Astrocyte (in vitro differentiated cells and primary cell): ENCODE measurements at regions not wholly inside any gene's neighbourhood (a gene's known extent, or its start where the extent isn't known, plus 50 kb on each side); places are given as distances from the start of the nearest gene placed in this dataset.

Source experiments
- DNase-seq: peaks from one replicate; pipeline ENCODE4 v3.0.0-alpha.2; 2010; ENCODE audit warnings: low read depth
- FAIRE-seq: peaks from 2 replicates; lab custom pipeline; 2011; peaks lifted over from hg19 to GRCh38; lab: Jason Lieb, UNC
- H2AFZ ChIP-seq: 2 replicates; pipeline ENCODE4 v1.6.0; 2012; ENCODE audit warnings: low read depth, low read length, inconsistent platforms
- H3K27ac ChIP-seq: 2 replicates; pipeline ENCODE4 v1.5.1; 2011; ENCODE audit warnings: low read depth, low read length, inconsistent platforms
- H3K27me3 ChIP-seq: 2 replicates; pipeline ENCODE4 v1.6.0; 2011; ENCODE audit warnings: low read length, inconsistent platforms; ENCODE audit not compliant: insufficient read depth
- H3K36me3 ChIP-seq: 2 replicates; pipeline ENCODE4 v1.5.1; 2011; ENCODE audit warnings: low read length, inconsistent platforms; ENCODE audit not compliant: insufficient read depth
- H3K4me1 ChIP-seq: 2 replicates; pipeline ENCODE4 v1.5.1; 2011; ENCODE audit warnings: low read length, inconsistent platforms; ENCODE audit not compliant: insufficient read depth
- H3K4me2 ChIP-seq: 2 replicates; pipeline ENCODE4 v1.6.0; 2012; ENCODE audit warnings: low read length, inconsistent platforms
- H3K4me3 ChIP-seq: 2 replicates; pipeline ENCODE4 v1.5.1; 2011; ENCODE audit warnings: low read depth, mild to moderate bottlenecking, low read length, inconsistent platforms; ENCODE audit not compliant: insufficient read depth
- H3K79me2 ChIP-seq: 2 replicates; pipeline ENCODE4 v1.6.0; 2012; ENCODE audit warnings: mild to moderate bottlenecking, low read length, inconsistent platforms; ENCODE audit not compliant: insufficient read depth
- H3K9ac ChIP-seq: 2 replicates; pipeline ENCODE4 v1.6.0; 2012; ENCODE audit warnings: mild to moderate bottlenecking, low read length, inconsistent platforms
- H3K9me3 ChIP-seq: 2 replicates; pipeline ENCODE4 v1.5.1; 2012; ENCODE audit warnings: low read depth, mild to moderate bottlenecking, low read length, inconsistent platforms; ENCODE audit not compliant: insufficient read depth
- H4K20me1 ChIP-seq: 2 replicates; pipeline ENCODE4 v1.6.0; 2012; ENCODE audit warnings: low read length, inconsistent platforms; ENCODE audit not compliant: insufficient read depth
- H3K27ac Mint-ChIP-seq: one replicate; pipeline ENCODE4 v1.8.0; 2021; ENCODE audit warnings: mild to moderate bottlenecking, mixed read lengths; ENCODE audit not compliant: unreplicated experiment
- H3K27me3 Mint-ChIP-seq: one replicate; pipeline ENCODE4 v1.8.0; 2021; ENCODE audit warnings: low read depth, mixed read lengths; ENCODE audit not compliant: unreplicated experiment
- H3K36me3 Mint-ChIP-seq: one replicate; pipeline ENCODE4 v1.8.0; 2021; ENCODE audit warnings: low read depth, mixed read lengths; ENCODE audit not compliant: unreplicated experiment
- H3K4me1 Mint-ChIP-seq: one replicate; pipeline ENCODE4 v1.8.0; 2021; ENCODE audit warnings: low read depth, mixed read lengths; ENCODE audit not compliant: unreplicated experiment
- H3K4me3 Mint-ChIP-seq: one replicate; pipeline ENCODE4 v1.8.0; 2021; ENCODE audit warnings: mild to moderate bottlenecking, moderate library complexity, mixed read lengths; ENCODE audit not compliant: unreplicated experiment
- H3K9me3 Mint-ChIP-seq: one replicate; pipeline ENCODE4 v1.8.0; 2021; ENCODE audit warnings: mild to moderate bottlenecking, mixed read lengths; ENCODE audit not compliant: unreplicated experiment
- EZH2 ChIP-seq: IDR thresholded peaks from 2 replicates; pipeline ENCODE4 v1.6.1; 2012; ENCODE audit warnings: mild to moderate bottlenecking, low read length, inconsistent platforms; ENCODE audit not compliant: insufficient read depth
- TF ChIP-seq, protein P1 (sequence below): IDR thresholded peaks from 2 replicates; pipeline ENCODE4 v1.5.1; 2011; ENCODE audit warnings: low read depth, mild to moderate bottlenecking, inconsistent platforms, low read length, moderate library complexity; ENCODE audit not compliant: insufficient read depth

DNA sequence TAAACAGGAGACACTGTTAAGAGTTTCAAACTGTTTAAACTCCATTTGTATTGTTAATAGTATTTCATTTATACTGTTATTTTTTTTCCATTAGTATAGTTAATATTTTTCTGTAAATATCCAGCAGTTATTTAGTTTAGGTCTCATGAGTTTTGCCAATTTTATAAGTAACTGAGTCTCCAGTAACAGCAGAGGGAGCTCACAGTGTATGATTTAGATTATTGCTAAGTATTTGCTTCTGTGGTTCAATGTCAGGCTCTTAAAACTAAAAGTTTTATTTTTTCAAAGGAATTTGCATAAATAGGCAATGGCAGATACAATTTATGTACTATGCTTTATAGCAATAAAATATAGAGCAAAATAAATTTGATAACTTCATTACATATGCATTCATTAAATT, 209.7 kb downstream of the ATXN7L3B start:
- no peaks in the 10 kb centered on the region for H3K79me2 ChIP-seq
- H3K27me3 ChIP-seq = no peaks in the 10 kb centered on the region
- H3K27ac ChIP-seq = no peak overlapping the region
- Mint-ChIP-seq H3K27ac (no peak overlapping the region), H3K27me3 (no peaks in the 10 kb centered on the region), H3K4me3 (no peak overlapping the region), H3K4me1 (no peaks in the 10 kb centered on the region), H3K36me3 (no peaks in the 10 kb centered on the region), H3K9me3 (peaks cover 3% of the 10 kb centered on the region)
- H3K4me1 ChIP-seq = no peaks in the 10 kb centered on the region
- TF ChIP-seq, protein P1, sequence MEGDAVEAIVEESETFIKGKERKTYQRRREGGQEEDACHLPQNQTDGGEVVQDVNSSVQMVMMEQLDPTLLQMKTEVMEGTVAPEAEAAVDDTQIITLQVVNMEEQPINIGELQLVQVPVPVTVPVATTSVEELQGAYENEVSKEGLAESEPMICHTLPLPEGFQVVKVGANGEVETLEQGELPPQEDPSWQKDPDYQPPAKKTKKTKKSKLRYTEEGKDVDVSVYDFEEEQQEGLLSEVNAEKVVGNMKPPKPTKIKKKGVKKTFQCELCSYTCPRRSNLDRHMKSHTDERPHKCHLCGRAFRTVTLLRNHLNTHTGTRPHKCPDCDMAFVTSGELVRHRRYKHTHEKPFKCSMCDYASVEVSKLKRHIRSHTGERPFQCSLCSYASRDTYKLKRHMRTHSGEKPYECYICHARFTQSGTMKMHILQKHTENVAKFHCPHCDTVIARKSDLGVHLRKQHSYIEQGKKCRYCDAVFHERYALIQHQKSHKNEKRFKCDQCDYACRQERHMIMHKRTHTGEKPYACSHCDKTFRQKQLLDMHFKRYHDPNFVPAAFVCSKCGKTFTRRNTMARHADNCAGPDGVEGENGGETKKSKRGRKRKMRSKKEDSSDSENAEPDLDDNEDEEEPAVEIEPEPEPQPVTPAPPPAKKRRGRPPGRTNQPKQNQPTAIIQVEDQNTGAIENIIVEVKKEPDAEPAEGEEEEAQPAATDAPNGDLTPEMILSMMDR = peak; percentile 33
- TF ChIP-seq EZH2 = no peak
- H3K9me3 ChIP-seq = no peaks in the 10 kb centered on the region
- no peak overlapping the region for H2AFZ ChIP-seq
- no peak overlapping the region for H3K4me2 ChIP-seq
- H3K9ac ChIP-seq = no peak overlapping the region
- H3K36me3 ChIP-seq = no peaks in the 10 kb centered on the region
- H4K20me1 ChIP-seq = no peaks in the 10 kb centered on the region
- H3K4me3 ChIP-seq = no peak overlapping the region
- FAIRE-seq = no peak
- peak; percentile 18 for DNase-seq

GRCh38 chr12:74751441-74751840, 213.8 kb downstream of the ATXN7L3B start:
- Histone ChIP-seq H3K79me2 (no peaks in the 10 kb centered on the region), H3K36me3 (no peaks in the 10 kb centered on the region), H3K27ac (no peak overlapping the region), H4K20me1 (no peaks in the 10 kb centered on the region), H3K4me1 (no peaks in the 10 kb centered on the region), H3K27me3 (no peaks in the 10 kb centered on the region), H3K4me2 (no peak overlapping the region), H2AFZ (no peak overlapping the region), H3K9ac (no peak overlapping the region), H3K9me3 (no peaks in the 10 kb centered on the region), H3K4me3 (no peak overlapping the region)
- no peaks in the 10 kb centered on the region for H3K27me3 Mint-ChIP-seq
- TF ChIP-seq EZH2 = no peak
- no peaks in the 10 kb centered on the region for H3K4me1 Mint-ChIP-seq
- H3K9me3 Mint-ChIP-seq = peaks cover 3% of the 10 kb centered on the region
- H3K4me3 Mint-ChIP-seq = no peak overlapping the region
- no peaks in the 10 kb centered on the region for H3K36me3 Mint-ChIP-seq
- H3K27ac Mint-ChIP-seq = no peak overlapping the region
- FAIRE-seq (no peak), DNase-seq (no peak)

DNA sequence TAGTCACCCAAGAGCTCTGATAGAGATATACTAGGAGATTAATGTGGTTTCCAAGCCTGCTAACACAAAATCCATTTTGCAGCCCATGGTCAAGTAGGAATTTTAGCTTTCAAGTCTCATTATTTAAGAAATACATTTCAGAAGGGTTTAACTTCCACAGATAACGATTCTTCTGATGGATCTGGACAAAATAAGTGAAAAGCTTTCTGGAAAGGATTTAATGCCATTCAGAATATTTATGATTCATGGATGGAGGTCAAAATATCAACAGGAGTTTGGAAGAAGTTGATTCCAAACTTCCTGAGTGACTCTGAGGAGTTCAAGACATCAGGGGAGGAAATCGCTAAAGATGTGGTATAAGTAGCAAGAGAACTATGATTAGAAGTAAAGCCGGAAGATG, 214.6 kb downstream of the ATXN7L3B start:
- Histone ChIP-seq H3K36me3 (no peaks in the 10 kb centered on the region), H3K27me3 (no peaks in the 10 kb centered on the region), H3K27ac (no peak overlapping the region), H3K9ac (no peak overlapping the region), H3K79me2 (no peaks in the 10 kb centered on the region), H2AFZ (no peak overlapping the region), H3K4me1 (no peaks in the 10 kb centered on the region), H3K4me3 (no peak overlapping the region), H3K9me3 (no peaks in the 10 kb centered on the region), H4K20me1 (no peaks in the 10 kb centered on the region), H3K4me2 (no peak overlapping the region)
- Mint-ChIP-seq H3K4me3 (no peak overlapping the region), H3K9me3 (peaks cover 3% of the 10 kb centered on the region), H3K36me3 (no peaks in the 10 kb centered on the region), H3K4me1 (no peaks in the 10 kb centered on the region), H3K27me3 (no peaks in the 10 kb centered on the region), H3K27ac (no peak overlapping the region)
- FAIRE-seq = no peak
- no peak for DNase-seq
- no peak for TF ChIP-seq EZH2
- TF ChIP-seq, protein P1 = no peak
